Activated CD4-positive, CD25-positive, alpha-beta regulatory T cell treated with anti-CD3 and anti-CD28 coated beads, Interleukin-2, amount 50 U/mL, for 72 hours (primary cell): ENCODE measurements at regions not wholly inside any gene's neighbourhood (a gene's known extent, or its start where the extent isn't known, plus 50 kb on each side); places are given as distances from the start of the nearest gene placed in this dataset.

ENCODE experiments used
- DNase-seq: peaks from one replicate; pipeline ENCODE4 v3.0.0; 2021

- no peak for DNase-seq
These were observed 125.4 kb downstream of the BCOR start for GRCh38 chrX:39972340-39972739.

- DNase-seq = no peak
These were observed 123.9 kb downstream of the BCOR start for GRCh38 chrX:39973810-39974209.

DNA sequence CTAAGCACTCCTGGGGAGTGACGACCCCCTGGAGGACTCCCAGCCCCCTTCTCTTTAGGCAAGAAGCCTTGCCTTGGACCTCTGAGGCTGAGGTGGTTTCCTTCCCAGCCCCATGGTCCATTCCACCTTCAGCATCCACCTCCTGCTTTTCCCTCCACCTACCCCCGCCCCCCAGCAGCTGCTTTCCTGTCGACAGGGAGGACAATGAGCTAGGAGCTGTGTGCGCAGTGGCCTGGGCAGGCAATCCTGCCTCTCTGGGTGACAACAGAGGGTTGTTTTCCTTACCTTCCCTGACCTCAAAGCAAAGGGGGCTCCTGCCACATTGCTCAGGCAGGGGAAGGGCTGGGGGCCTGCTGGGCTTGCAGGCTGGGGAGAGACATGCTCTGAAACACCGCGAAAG lies 123.5 kb downstream of the BCOR start:
- DNase-seq = no peak

- DNase-seq = no peak
These were observed 122.4 kb downstream of the BCOR start for GRCh38 chrX:39975101-39975925.

GRCh38 chrX:39981946-39982345 lies 115.8 kb downstream of the BCOR start:
- DNase-seq = no peak

- DNase-seq = no peak
These were observed 114.8 kb downstream of the BCOR start for GRCh38 chrX:39982948-39983347.

GRCh38 chrX:39983715-39984114 lies 114.0 kb downstream of the BCOR start:
- DNase-seq = no peak

- no peak for DNase-seq
These were observed 113.4 kb downstream of the BCOR start for GRCh38 chrX:39984191-39984956.

DNA sequence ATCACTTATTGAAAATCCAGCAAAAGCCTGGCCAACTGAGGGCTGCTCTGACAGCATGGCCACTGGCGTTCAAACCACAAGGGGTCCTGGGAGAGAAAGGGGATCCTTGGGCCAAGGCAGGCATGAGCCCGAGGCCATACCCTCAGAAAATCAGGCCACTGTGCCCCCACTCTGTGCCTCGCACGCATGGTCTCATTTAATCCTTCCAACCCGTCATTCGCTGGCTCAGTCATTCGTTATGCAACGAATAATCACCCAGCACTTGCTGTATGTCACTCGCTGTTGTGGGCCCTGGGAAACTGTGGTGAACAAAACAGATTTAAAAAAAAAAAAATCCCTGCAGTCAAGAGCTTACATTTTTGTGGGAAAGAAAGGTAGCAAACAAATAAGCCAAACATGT lies 112.7 kb downstream of the BCOR start:
- DNase-seq = no peak

GRCh38 chrX:39985551-39985950 lies 112.2 kb downstream of the BCOR start:
- DNase-seq = no peak

GRCh38 chrX:39988496-39988895 lies 109.3 kb downstream of the BCOR start:
- no peak for DNase-seq

DNA sequence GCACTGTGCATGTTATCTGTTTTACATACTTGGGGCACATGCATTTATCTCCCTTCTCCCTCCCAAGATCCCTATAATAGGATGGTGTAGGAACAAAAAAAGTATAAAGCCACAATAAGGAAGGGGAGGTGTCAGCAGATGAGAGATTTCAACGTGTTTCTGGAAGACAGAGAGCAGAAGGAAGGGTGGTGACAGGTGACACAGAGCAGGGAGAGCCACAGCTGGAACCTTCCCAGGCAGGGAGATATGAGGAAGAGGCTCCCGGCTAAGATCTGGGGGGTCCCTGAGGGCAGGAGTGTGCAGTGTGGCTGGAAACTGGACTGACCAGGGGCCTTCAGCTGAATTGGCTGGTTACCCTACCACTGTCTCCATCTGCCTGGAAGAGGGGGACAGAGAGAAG lies 107.4 kb downstream of the BCOR start:
- DNase-seq = no peak

GRCh38 chrX:39992300-39992699 lies 105.5 kb downstream of the BCOR start:
- DNase-seq = no peak

- DNase-seq = no peak
These were observed 102.3 kb downstream of the BCOR start for GRCh38 chrX:39995457-39995856.

DNA sequence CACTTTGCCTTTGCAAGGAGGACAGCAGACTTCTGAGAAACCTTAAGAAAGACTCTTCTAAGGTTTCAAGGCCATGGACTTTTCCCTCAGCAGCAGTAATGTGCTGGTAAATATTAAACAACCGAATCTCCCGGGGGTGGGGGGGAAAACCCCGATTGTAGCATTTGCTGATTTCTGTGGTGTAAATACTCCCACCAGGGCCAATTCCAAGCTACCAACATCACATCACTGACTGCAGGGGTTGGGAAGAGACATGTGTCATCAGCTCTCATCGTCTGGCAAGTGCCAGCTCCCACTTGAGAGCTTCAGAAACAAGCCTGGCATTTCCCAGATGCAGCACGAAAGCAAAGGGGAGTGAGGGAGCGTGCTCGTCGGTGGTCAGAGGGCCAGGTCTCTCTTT lies 101.2 kb downstream of the BCOR start:
- no peak for DNase-seq

DNA sequence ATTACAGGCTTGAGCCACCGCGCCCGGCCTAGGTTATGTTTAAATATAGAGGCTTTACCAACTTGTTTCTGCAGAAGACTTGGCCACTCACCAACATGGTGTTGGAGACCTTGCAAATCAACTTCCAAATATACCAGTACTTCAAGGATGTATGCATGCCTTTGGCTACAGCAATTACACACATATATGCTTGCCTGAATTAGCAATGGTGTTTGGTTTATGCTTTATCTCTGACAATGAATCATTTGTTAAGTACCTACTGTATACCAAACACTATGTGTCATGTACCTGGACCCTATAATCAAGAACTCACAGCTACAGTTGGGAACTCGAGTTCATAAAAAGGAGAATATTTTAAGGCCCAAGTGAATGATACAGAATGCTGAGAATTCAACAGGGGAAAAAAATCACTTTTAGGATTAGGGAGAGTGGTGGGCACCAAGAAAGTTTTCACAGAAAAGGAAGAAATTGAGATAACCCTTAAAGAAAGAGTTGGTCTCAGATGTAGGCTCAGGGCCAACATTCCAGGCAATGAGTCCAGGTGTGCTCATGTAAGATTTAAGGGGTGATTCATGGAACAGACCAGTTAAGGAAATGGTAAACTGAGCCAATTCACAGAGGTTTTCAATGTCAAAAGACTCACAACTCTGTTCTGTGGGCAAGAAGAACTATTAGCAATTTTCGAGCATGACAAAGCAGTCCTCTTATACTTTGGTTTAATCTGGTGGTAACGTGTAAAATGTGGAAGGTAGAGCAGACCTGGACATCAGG lies 98.9 kb downstream of the BCOR start:
- DNase-seq = no peak
